Stimulated activated CD4-positive, alpha-beta T cell treated with anti-CD3 and anti-CD28 coated beads, Interleukin-1b, Interleukin-23, amount 100 ng/mL, for 1 hour (primary cell): ENCODE measurements at regions not wholly inside any gene's neighbourhood (a gene's known extent, or its start where the extent isn't known, plus 50 kb on each side); places are given as distances from the start of the nearest gene placed in this dataset.
"Not testable (repeated sequence)": the region's sequence is repeated elsewhere in the genome, so short reads cannot be mapped to it uniquely, and the experiment has no call there.

Experiments
- DNase-seq, 2 donors: peaks; one replicate each; pipeline ENCODE4 v3.0.0-alpha.2; 2020; ENCODE audit warnings: low read depth in 2 of 2

- DNase-seq = no peak
Measured at GRCh38 chrX:150238632-150239382, 124.3 kb upstream of the MAMLD1 start.

- DNase-seq = no peak
Measured at GRCh38 chrX:150239946-150240642, 123.0 kb upstream of the MAMLD1 start.

- no peak for DNase-seq
Measured at GRCh38 chrX:150240643-150240970, 122.5 kb upstream of the MAMLD1 start.

GRCh38 chrX:150253959-150254620, 109.0 kb upstream of the MAMLD1 start:
- DNase-seq = no peak

- DNase-seq = no peak
Measured at GRCh38 chrX:150254909-150255308, 108.2 kb upstream of the MAMLD1 start.

GRCh38 chrX:150255441-150256296, 107.4 kb upstream of the MAMLD1 start:
- no peak for DNase-seq

GRCh38 chrX:150256297-150256650, 106.8 kb upstream of the MAMLD1 start:
- DNase-seq = no peak

GRCh38 chrX:150257353-150258175, 105.6 kb upstream of the MAMLD1 start:
- no peak for DNase-seq

GRCh38 chrX:150258176-150258425, 105.0 kb upstream of the MAMLD1 start:
- DNase-seq = no peak

- DNase-seq = no peak
Measured at GRCh38 chrX:150258463-150259430, 104.4 kb upstream of the MAMLD1 start.

- DNase-seq = no peak
Measured at GRCh38 chrX:150262456-150262855, 100.7 kb upstream of the MAMLD1 start.

GRCh38 chrX:150268839-150269355, 94.2 kb upstream of the MAMLD1 start:
- no peak for DNase-seq

- DNase-seq = no peak
Measured at GRCh38 chrX:150269605-150270254, 93.4 kb upstream of the MAMLD1 start.

GRCh38 chrX:150270622-150271021, 92.5 kb upstream of the MAMLD1 start:
- DNase-seq = no peak

GRCh38 chrX:150273575-150274294, 89.4 kb upstream of the MAMLD1 start:
- not testable (repeated sequence) for DNase-seq

GRCh38 chrX:150282953-150283352, 80.2 kb upstream of the MAMLD1 start:
- no peak for DNase-seq

- no peak for DNase-seq
Measured at GRCh38 chrX:150291014-150291413, 72.1 kb upstream of the MAMLD1 start.

- no peak for DNase-seq
Measured at GRCh38 chrX:150293311-150294013, 69.7 kb upstream of the MAMLD1 start.
